ENCODE measurements at regions not wholly inside any gene's neighbourhood (a gene's known extent, or its start where the extent isn't known, plus 50 kb on each side); places are given as distances from the start of the nearest gene placed in this dataset.

- Histone ChIP-seq H3K4me3 (ENCODE audit: low read depth, low read length) (no peak overlapping the region), H3K27me3 (ENCODE audit: control insufficient read depth, insufficient read depth, low read length) (peaks cover 3% of the 10 kb centered on the region), H3K36me3 (ENCODE audit: control insufficient read depth, insufficient read depth, low read length) (no peaks in the 10 kb centered on the region)
- no peak for TF ChIP-seq CTCF (IDR thresholded peaks at IDR 0.05; ENCODE audit: insufficient read depth, low read length, poor library complexity, severe bottlenecking)
- DNase-seq (ENCODE audit: low read depth) = no peak
These were observed 86.9 kb upstream of the SPATA13 start for GRCh38 chr13:24073657-24074056.

- TF ChIP-seq CTCF (IDR thresholded peaks at IDR 0.05; ENCODE audit: insufficient read depth, low read length, poor library complexity, severe bottlenecking) = no peak
- Histone ChIP-seq H3K4me3 (ENCODE audit: low read depth, low read length) (no peak overlapping the region), H3K36me3 (ENCODE audit: control insufficient read depth, insufficient read depth, low read length) (no peaks in the 10 kb centered on the region), H3K27me3 (ENCODE audit: control insufficient read depth, insufficient read depth, low read length) (peaks cover 3% of the 10 kb centered on the region)
- no peak for DNase-seq (ENCODE audit: low read depth)
These were observed 85.8 kb upstream of the SPATA13 start for GRCh38 chr13:24074678-24075077.

- DNase-seq (ENCODE audit: low read depth) = no peak
- no peak for TF ChIP-seq CTCF (IDR thresholded peaks at IDR 0.05; ENCODE audit: insufficient read depth, low read length, poor library complexity, severe bottlenecking)
These were observed 85.2 kb upstream of the SPATA13 start for GRCh38 chr13:24075137-24075975.

DNA sequence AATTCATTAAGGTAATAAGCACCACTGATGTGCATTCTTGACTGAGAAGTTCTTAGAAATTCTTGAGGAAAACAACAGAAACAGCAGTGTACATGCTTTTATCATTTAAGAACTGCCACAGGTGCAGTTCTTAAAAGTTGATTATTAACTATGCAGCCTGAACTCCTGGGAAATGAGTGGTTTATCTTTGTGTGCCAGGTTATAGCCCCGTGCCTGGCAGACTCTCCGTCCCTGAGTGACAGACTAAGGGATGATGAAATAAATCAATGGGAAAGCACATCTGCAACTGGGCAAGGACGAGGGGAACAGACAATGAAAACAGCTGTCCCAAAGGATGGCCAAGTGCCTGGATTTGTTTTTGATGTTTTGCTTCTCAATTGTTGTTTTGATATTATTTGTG is 84.4 kb upstream of the SPATA13 start:
- DNase-seq (ENCODE audit: low read depth) = peak; percentile 16
- TF ChIP-seq CTCF (IDR thresholded peaks at IDR 0.05; ENCODE audit: insufficient read depth, low read length, poor library complexity, severe bottlenecking) = no peak
- H3K36me3 ChIP-seq (ENCODE audit: control insufficient read depth, insufficient read depth, low read length) = no peaks in the 10 kb centered on the region
- no peak overlapping the region for H3K4me3 ChIP-seq (ENCODE audit: low read depth, low read length)
- H3K27me3 ChIP-seq (ENCODE audit: control insufficient read depth, insufficient read depth, low read length) = no peaks in the 10 kb centered on the region

More at GRCh38 chr13:24075137-24075975, 85.2 kb upstream of the SPATA13 start:
- H3K36me3 ChIP-seq (ENCODE audit: control insufficient read depth, insufficient read depth, low read length) = no peaks in the 10 kb centered on the region
- H3K4me3 ChIP-seq (ENCODE audit: low read depth, low read length) = no peak overlapping the region
- no peaks in the 10 kb centered on the region for H3K27me3 ChIP-seq (ENCODE audit: control insufficient read depth, insufficient read depth, low read length)

GRCh38 chr13:24076636-24077035 is 83.9 kb upstream of the SPATA13 start:
- Histone ChIP-seq H3K27me3 (ENCODE audit: control insufficient read depth, insufficient read depth, low read length) (no peaks in the 10 kb centered on the region), H3K36me3 (ENCODE audit: control insufficient read depth, insufficient read depth, low read length) (no peaks in the 10 kb centered on the region), H3K4me3 (ENCODE audit: low read depth, low read length) (no peak overlapping the region)
- no peak for DNase-seq (ENCODE audit: low read depth)
- no peak for TF ChIP-seq CTCF (IDR thresholded peaks at IDR 0.05; ENCODE audit: insufficient read depth, low read length, poor library complexity, severe bottlenecking)

DNA sequence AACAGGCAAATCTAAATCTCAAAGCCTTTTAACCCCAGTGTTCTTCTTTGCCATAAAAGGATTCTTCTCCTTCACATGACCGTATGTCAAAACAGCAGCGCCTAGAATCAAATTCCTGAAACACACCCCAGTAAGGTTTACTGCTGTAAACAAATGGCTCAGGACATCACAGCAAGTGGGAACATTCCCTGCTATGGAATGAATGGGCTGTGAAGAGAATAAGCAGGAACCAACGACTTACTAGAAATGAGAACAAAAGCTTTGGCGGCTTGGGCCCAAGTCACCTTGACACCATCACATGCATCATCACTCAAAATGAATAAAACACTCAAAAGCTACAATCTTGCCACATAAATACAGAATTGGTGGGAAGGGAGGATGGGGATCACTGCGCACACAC is 80.4 kb upstream of the SPATA13 start:
- Histone ChIP-seq H3K36me3 (ENCODE audit: control insufficient read depth, insufficient read depth, low read length) (no peaks in the 10 kb centered on the region), H3K4me3 (ENCODE audit: low read depth, low read length) (no peak overlapping the region), H3K27me3 (ENCODE audit: control insufficient read depth, insufficient read depth, low read length) (no peaks in the 10 kb centered on the region)
- TF ChIP-seq CTCF (IDR thresholded peaks at IDR 0.05; ENCODE audit: insufficient read depth, low read length, poor library complexity, severe bottlenecking) = no peak
- DNase-seq (ENCODE audit: low read depth) = no peak
